Transverse colon (tissue), 3 donors: ENCODE measurements at regions not wholly inside any gene's neighbourhood (a gene's known extent, or its start where the extent isn't known, plus 50 kb on each side); places are given as distances from the start of the nearest gene placed in this dataset.

Experiments
- CTCF ChIP-seq, 5 experiments: fragments of 200-600 bp in 3 of 5; fragments of 450-650 bp in 2 of 5; sonication (generic) in 3 of 5; IDR thresholded peaks; 1 replicate in 2 of 5; 2 replicates in 3 of 5; pipeline ENCODE4 v1.5.1; 2016 to 2017; ENCODE audit warnings: antibody characterized with exemption in 5 of 5, inconsistent platforms in 3 of 5, mild to moderate bottlenecking in 2 of 5, moderate library complexity in 1 of 5
- POLR2A ChIP-seq: fragments of 450-650 bp; IDR thresholded peaks from one replicate; pipeline ENCODE4 v1.6.1; 2016; ENCODE audit warnings: antibody characterized with exemption, mild to moderate bottlenecking, moderate library complexity

DNA sequence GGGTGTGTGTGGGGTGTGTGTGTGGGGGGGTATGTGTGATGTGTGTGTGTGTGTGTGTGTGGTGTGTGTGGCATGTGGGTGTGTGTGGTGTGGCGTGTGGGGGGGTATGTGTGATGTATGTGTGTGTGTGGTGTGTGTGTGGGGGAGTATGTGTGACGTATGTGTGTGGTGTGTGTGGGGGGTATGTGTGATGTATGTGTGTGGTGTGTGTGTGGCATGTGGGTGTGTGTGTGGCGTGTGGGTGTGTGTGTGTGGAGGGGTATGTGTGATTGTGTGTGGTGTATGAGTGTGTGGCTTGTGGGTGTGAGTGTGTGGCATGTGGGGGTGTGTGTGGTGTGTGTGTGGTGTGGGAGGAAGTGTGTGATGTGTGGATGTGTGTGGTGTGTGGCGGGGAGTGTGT is 442.3 kb downstream of the PREX1 start:
- TF ChIP-seq CTCF (IDR thresholded peaks at IDR 0.05) (no peak), POLR2A (no peak)
